Astrocyte of the spinal cord (primary cell): ENCODE measurements at regions not wholly inside any gene's neighbourhood (a gene's known extent, or its start where the extent isn't known, plus 50 kb on each side); places are given as distances from the start of the nearest gene placed in this dataset.

Experiments used
- DNase-seq: peaks from one replicate; pipeline ENCODE4 v3.0.0; 2011; ENCODE audit warnings: low read depth, low spot score
- H3K4me3 ChIP-seq: 2 replicates; pipeline ENCODE4 v1.5.1; 2011; ENCODE audit warnings: low read depth, mild to moderate bottlenecking, low read length, moderate library complexity
- in situ Hi-C: cut with HindIII; loops from 2 replicates; pipeline ENCODE4 v1.10.0; 2017; ENCODE audit warnings: low sequenced_read_pairs
- TF ChIP-seq, protein P1 (sequence below): IDR thresholded peaks from 2 replicates; pipeline ENCODE4 v1.5.1; 2012; ENCODE audit warnings: low read depth, mild to moderate bottlenecking, low read length, inconsistent platforms

DNA sequence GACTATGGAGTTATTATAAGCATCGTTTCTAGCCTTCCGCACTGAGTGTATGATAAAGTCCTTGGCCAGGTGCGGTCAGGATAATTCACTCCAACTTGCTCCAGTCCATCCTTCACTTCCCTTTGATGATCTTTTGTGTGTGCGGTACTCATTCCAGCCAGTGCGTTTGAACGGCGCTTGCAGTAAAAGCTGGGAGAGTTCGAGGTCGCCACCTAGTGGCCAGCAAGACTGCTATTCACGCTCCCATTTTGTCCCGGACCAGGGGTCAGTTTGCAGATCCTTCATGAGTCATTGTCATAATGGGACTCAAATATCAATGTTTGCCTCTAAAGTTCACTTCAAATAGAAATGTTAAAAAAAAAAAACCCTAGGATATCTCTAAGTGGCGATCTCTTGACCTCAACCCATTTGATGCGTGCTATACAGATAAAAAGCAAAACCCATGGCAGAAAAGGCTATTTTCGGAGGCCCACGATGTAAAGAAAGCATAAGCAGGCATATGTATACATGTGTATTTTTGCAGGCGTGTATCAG is 417.1 kb downstream of the TMEM114 start:
- peak; percentile 0 for DNase-seq
- TF ChIP-seq, protein P1, sequence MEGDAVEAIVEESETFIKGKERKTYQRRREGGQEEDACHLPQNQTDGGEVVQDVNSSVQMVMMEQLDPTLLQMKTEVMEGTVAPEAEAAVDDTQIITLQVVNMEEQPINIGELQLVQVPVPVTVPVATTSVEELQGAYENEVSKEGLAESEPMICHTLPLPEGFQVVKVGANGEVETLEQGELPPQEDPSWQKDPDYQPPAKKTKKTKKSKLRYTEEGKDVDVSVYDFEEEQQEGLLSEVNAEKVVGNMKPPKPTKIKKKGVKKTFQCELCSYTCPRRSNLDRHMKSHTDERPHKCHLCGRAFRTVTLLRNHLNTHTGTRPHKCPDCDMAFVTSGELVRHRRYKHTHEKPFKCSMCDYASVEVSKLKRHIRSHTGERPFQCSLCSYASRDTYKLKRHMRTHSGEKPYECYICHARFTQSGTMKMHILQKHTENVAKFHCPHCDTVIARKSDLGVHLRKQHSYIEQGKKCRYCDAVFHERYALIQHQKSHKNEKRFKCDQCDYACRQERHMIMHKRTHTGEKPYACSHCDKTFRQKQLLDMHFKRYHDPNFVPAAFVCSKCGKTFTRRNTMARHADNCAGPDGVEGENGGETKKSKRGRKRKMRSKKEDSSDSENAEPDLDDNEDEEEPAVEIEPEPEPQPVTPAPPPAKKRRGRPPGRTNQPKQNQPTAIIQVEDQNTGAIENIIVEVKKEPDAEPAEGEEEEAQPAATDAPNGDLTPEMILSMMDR: peak; percentile 44
- in situ Hi-C loops: no loop called here
- no peak overlapping the region for H3K4me3 ChIP-seq

DNA sequence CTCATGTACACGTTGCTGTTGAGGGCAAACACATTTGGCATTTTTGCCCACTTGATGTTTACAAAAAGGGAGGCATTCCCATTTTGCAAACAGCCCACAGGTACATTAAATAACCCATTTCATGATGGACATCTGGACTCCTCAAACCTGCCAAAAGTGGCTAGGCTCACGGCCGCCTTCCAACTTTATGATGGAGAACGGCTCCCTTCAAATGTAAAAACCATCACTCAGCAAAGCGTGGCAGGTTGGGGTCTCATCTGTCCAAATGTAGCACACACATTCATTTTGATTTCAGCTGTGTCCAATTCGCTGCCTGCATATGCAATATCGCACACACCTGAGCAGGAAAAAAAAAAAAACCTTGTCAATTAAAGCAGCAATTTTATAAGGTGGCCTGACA is 417.8 kb downstream of the TMEM114 start:
- TF ChIP-seq, protein P1: no peak
- in situ Hi-C loops: no loop called here
- no peak overlapping the region for H3K4me3 ChIP-seq
- DNase-seq: no peak

DNA sequence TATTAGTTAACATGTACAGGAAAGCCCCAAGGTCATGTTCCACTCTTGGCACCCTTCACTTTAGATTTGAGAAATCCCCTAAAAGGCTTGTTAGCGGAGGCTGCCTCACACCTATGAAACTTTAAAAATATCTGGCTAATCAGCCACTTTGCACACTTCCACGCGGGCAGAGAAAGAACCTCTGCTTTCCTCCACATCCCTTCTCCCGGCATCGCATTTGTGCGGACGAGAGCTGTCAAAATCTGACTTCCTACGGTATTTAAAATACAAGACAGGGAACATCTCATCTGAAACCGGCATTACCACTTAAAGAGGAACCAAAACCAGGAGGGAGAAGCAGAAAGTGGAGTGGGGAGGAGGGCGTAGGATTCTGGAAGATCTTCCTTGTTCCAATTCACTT is 422.3 kb downstream of the TMEM114 start:
- no peak for DNase-seq
- no peak overlapping the region for H3K4me3 ChIP-seq
- TF ChIP-seq, protein P1: no peak
- in situ Hi-C loops: no loop called here

DNA sequence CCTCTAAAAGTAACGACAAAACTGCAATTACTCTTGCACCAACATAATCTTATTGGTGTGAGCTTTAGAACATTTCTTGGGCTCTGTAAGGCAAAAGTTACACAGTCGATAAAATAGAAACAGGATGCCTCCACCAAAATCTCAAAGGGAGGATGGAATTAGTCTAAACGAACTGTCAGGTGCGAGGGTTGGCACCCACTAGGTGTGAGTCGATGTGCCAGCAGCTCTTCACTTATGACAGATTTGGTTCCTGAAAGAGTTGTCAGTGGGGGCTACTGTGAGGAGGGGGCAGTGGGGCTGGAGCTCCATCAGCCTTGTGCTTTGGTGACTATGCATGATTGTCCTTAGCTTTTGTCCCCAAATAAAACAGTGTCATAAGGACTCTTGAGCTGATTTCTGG is 422.9 kb downstream of the TMEM114 start:
- DNase-seq: no peak
- TF ChIP-seq, protein P1: no peak
- in situ Hi-C loops: no loop called here
- H3K4me3 ChIP-seq: no peak overlapping the region

DNA sequence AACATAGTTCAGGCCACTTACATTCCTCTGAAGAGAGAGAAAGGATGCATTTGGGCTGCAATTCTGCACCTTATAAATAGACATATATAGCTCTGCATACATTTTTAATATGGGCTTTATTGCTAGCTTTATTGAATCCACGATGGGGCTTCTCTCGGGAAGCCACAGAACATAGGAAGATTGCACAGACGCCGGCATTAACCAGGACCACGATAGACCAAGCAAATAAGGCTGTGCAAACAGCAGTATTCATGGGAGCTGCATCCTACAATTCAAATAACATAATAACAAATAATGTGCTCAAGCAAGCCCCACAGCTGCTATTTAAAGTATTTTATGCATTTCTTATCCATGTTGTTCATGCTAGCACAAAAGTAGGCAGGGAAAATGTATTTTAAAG is 432.3 kb downstream of the TMEM114 start:
- no peak overlapping the region for H3K4me3 ChIP-seq
- no peak for DNase-seq
- in situ Hi-C loops: no loop called here
- TF ChIP-seq, protein P1: no peak

DNA sequence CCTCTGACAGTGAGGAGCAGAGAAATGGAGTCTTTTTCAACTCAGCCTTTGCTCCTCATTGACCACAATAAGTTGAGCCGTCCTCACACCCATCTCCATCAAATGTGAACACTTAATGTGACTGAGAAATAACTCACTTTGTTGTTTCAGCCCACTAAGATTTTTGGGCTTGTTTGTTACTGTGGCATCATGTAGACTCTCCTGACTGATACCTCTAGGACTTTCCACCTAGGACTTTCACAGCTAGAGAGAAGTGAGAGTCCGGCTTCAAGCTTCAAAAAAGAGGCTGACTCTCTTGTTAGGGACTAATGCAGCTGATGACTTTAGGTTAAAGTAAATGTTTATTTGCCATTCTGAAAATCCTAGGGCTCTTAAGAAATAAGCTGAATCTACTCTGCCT is 435.0 kb downstream of the TMEM114 start:
- no peak overlapping the region for H3K4me3 ChIP-seq
- DNase-seq: no peak
- in situ Hi-C loops: no loop called here
- TF ChIP-seq, protein P1: no peak
